ENCODE measurements at regions not wholly inside any gene's neighbourhood (a gene's known extent, or its start where the extent isn't known, plus 50 kb on each side); places are given as distances from the start of the nearest gene placed in this dataset.

GRCh38 chr9:102519423-102519822 is 475.7 kb upstream of the CYLC2 start:
- H2BK12ac ChIP-seq (ENCODE audit: low read depth, low read length) = no peak overlapping the region
- ChIA-PET CTCF (ENCODE audit: partially characterized antibody) (no interaction called here), POLR2A (ENCODE audit: partially characterized antibody) (no interaction called here)
- H3K23me2 ChIP-seq (ENCODE audit: low read depth, low read length) = no peaks in the 10 kb centered on the region
- no peak overlapping the region for H2AK5ac ChIP-seq (ENCODE audit: low read depth, low read length)
- H4K8ac ChIP-seq (ENCODE audit: extremely low read depth, insufficient read depth, low read length) = no peak overlapping the region
- no peaks in the 10 kb centered on the region for H3K36me3 ChIP-seq (ENCODE audit: control insufficient read depth in 2 of 4, insufficient read depth in 4 of 4, low read length in 3 of 4)
- H3K4me2 ChIP-seq (ENCODE audit: insufficient read depth in 1 of 2, low read depth in 2 of 2, low read length in 2 of 2) = no peak overlapping the region
- H3K23ac ChIP-seq (ENCODE audit: insufficient read length) = no peak overlapping the region
- no peak overlapping the region for H2BK120ac ChIP-seq (replicated peaks; ENCODE audit: low read depth, low read length)
- no peak for TF ChIP-seq SAP30 (IDR thresholded peaks at IDR 0.05; ENCODE audit: insufficient read depth, insufficient replicate concordance, low read length)
- TF ChIP-seq KDM5A (IDR thresholded peaks at IDR 0.05; ENCODE audit: low read length) = no peak
- no peak for TF ChIP-seq RFX5 (IDR thresholded peaks at IDR 0.05; ENCODE audit: borderline replicate concordance, low read depth, low read length)
- no peak for TF ChIP-seq SP4 (IDR thresholded peaks at IDR 0.05; ENCODE audit: low read length)
- TF ChIP-seq JUND (IDR thresholded peaks at IDR 0.05; ENCODE audit: low read length) = no peak
- TF ChIP-seq BRCA1 (IDR thresholded peaks at IDR 0.05; ENCODE audit: low read depth, low read length) = no peak
- TF ChIP-seq EGR1 (IDR thresholded peaks at IDR 0.05; ENCODE audit: borderline replicate concordance, low read depth, low read length) = no peak
- no peak for TF ChIP-seq TAF1 (IDR thresholded peaks at IDR 0.05; ENCODE audit: low read depth, low read length)
- no peak for TF ChIP-seq FOSL1 (IDR thresholded peaks at IDR 0.05; ENCODE audit: insufficient read depth, low read depth, low read length)
- no peak overlapping the region for H3K18ac ChIP-seq (ENCODE audit: extremely low read depth, low read length)
- H2BK5ac ChIP-seq (ENCODE audit: low read depth, low read length) = no peak overlapping the region
- H3K14ac ChIP-seq (ENCODE audit: insufficient read length) = no peak overlapping the region
- no peak overlapping the region for H3K9ac ChIP-seq (replicated peaks in 1 of 4; ENCODE audit: extremely low read depth in 1 of 4, low read depth in 3 of 4, low read length in 3 of 4)
- no peaks in the 10 kb centered on the region for H3K27me3 ChIP-seq (replicated peaks in 1 of 4; ENCODE audit: control insufficient read depth in 3 of 4, extremely low read depth in 1 of 4, insufficient read depth in 3 of 4, low read length in 3 of 4)
- no peak overlapping the region for H3K56ac ChIP-seq (replicated peaks; ENCODE audit: insufficient read length, low read depth, low read length)
- no peaks in the 10 kb centered on the region for H3K9me3 ChIP-seq (ENCODE audit: insufficient read depth in 2 of 2, low read depth in 1 of 2, low read length in 1 of 2)
- no peak overlapping the region for H2BK15ac ChIP-seq (ENCODE audit: low read length)
- H3K4ac ChIP-seq (replicated peaks; ENCODE audit: insufficient read length, low read depth, low read length) = no peak overlapping the region
- H3K4me3 ChIP-seq (ENCODE audit: extremely low read depth in 1 of 4, insufficient read depth in 2 of 4, low read depth in 3 of 4, low read length in 4 of 4) = no peak overlapping the region
- H3K4me1 ChIP-seq (replicated peaks in 1 of 4; ENCODE audit: control insufficient read depth in 3 of 4, insufficient read depth in 4 of 4, low read length in 3 of 4) = no peaks in the 10 kb centered on the region
- no peaks in the 10 kb centered on the region for H4K20me1 ChIP-seq (replicated peaks in 1 of 2; ENCODE audit: control insufficient read depth in 1 of 2, insufficient read depth in 2 of 2, low read length in 2 of 2)
- WGBS, 2 experiments (ENCODE audit: extremely low coverage in 1 of 2, insufficient coverage in 1 of 2, insufficient read length in 1 of 2, insufficient replicate concordance in 2 of 2, low coverage in 1 of 2, low lambda C conversion rate in 2 of 2, missing lambda C conversion rate in 1 of 2) = 93% methylated on average over 5 of the region's 5 CpGs; no CpG with 5 or more reads in 1 of the 2 experiments
- H4K5ac ChIP-seq (ENCODE audit: insufficient read length, low read depth, low read length) = no peak overlapping the region
- H2BK20ac ChIP-seq (ENCODE audit: low read length) = no peak overlapping the region
- H3K79me2 ChIP-seq (ENCODE audit: control insufficient read depth in 1 of 2, insufficient read depth in 2 of 2, low read length in 2 of 2) = no peaks in the 10 kb centered on the region
- H3K27ac ChIP-seq (ENCODE audit: low read depth, low read length) = no peak overlapping the region
- no peak for DNase-seq (ENCODE audit: low read depth in 1 of 2, low spot score in 2 of 2)
- H2AFZ ChIP-seq (ENCODE audit: low read length) = no peak overlapping the region
- H4K91ac ChIP-seq (replicated peaks; ENCODE audit: insufficient read length, low read length) = no peak overlapping the region
- no peaks in the 10 kb centered on the region for H3K79me1 ChIP-seq (ENCODE audit: low read depth, low read length)
- no peak for FAIRE-seq

Measured in H1 (cell line).